AG10803 (cell line): ENCODE measurements at regions not wholly inside any gene's neighbourhood (a gene's known extent, or its start where the extent isn't known, plus 50 kb on each side); places are given as distances from the start of the nearest gene placed in this dataset.

Experiments used
- DNase-seq: peaks from one replicate; pipeline ENCODE4 v3.0.0; 2010; ENCODE audit warnings: low read depth
- H3K4me3 ChIP-seq: 2 replicates; pipeline ENCODE4 v1.5.1; 2011; ENCODE audit warnings: mild to moderate bottlenecking, low read length, control low read depth
- CTCF ChIP-seq: conservative IDR thresholded peaks from 2 replicates; pipeline ENCODE4 v1.5.1; 2011; ENCODE audit warnings: mild to moderate bottlenecking, low read length, control low read depth, inconsistent platforms

DNA sequence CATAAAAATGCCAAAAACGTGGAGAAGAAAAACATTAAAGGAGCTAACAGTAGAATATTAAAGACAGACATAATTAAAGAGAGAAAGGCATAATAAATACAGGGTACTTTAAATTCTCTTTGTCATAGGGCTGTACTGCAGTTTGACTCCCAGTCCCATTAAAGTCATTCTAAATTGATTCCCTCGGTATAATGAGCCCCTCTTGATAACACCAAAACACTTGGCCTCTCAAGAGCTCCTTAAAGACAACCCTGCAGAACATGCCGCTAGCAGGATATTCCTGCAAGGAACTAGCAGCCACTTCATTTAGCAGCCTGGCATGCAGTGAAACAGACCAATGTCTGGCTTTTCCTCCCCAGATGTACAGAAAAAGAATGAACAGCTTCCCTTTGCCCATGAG is 273.8 kb upstream of the ESRRG start:
- H3K4me3 ChIP-seq: no peak overlapping the region
- TF ChIP-seq CTCF: no peak
- no peak for DNase-seq

GRCh38 chr1:216984536-216984935 is 261.3 kb upstream of the ESRRG start:
- DNase-seq: no peak
- TF ChIP-seq CTCF: no peak
- H3K4me3 ChIP-seq: no peak overlapping the region

- TF ChIP-seq CTCF: no peak
- H3K4me3 ChIP-seq: no peak overlapping the region
- no peak for DNase-seq
Measured at GRCh38 chr1:216983823-216984222, 260.6 kb upstream of the ESRRG start.

GRCh38 chr1:216961516-216961915 is 238.3 kb upstream of the ESRRG start:
- no peak for TF ChIP-seq CTCF
- H3K4me3 ChIP-seq: no peak overlapping the region
- no peak for DNase-seq

DNA sequence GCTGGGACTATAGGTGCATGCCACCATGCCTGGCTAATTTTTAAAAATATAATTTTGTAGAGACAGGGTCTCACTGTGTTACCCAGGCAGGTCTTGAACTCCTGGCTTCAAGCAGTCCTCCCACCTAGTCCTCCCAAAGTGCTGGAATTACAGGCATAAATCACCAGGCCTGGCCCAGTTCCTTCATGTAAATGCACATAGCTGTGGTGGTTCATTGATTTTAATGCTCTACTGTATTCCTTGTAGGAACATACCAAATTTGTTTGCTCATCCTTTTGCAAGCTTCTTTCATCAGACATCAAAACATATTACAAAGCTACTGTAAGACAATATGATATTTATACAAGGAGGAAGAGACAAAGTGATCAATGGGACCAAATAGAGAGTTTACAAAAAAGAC is 237.5 kb upstream of the ESRRG start:
- H3K4me3 ChIP-seq: no peak overlapping the region
- DNase-seq: peak; percentile 18

GRCh38 chr1:216958569-216958968 is 235.3 kb upstream of the ESRRG start:
- no peak for DNase-seq
- no peak overlapping the region for H3K4me3 ChIP-seq
- TF ChIP-seq CTCF: no peak

More for the DNA sequence above, 237.5 kb upstream of the ESRRG start:
- TF ChIP-seq CTCF: no peak

GRCh38 chr1:216953495-216953894 is 230.3 kb upstream of the ESRRG start:
- TF ChIP-seq CTCF: no peak
- H3K4me3 ChIP-seq: no peak overlapping the region
- no peak for DNase-seq
